ENCODE measurements at regions not wholly inside any gene's neighbourhood (a gene's known extent, or its start where the extent isn't known, plus 50 kb on each side); places are given as distances from the start of the nearest gene placed in this dataset.

DNA sequence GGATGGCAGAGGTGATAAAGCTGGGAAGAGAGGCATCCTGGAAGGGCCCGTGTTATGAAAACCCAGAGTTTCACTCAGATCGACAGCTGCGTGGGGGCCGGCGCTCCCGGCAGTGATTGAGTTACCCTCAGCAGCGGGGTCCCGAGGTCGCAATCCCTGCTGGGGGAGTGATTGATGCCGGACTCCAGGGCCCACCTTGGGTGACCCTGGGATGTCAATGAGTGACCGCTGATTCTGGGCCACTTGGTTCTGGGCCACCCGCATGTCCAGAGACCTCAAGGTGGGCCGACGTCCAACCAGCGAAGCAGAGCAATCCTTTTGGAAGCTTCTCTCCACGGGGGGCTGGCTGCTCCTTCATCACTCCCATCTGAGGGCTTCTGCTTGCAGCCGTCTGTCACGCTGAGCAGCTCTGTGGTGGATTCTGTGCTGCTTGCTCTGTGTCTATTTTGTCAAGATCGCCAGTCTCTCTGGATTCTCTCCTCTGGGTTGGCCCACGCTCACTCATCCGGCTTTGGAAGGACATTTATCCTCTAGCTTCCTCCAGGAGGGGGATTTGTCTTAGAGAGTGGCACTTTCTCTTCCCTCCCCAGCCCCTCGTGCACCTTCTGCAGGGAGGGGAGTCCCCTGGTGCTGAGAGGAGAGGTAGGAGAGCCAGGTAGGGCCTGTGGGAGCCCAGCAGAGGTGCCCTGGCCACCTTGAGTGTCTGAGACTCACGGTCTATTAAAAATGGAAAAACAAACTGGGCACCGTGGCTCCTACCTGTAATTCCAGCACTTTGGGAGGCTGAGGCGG, 110.9 kb upstream of the C1orf174 start:
- no peak for DNase-seq (ENCODE audit: extremely low read depth in 1 of 2, low read depth in 1 of 2)

- no peak for DNase-seq (ENCODE audit: extremely low read depth in 1 of 2, low read depth in 1 of 2)
These were observed 116.5 kb upstream of the C1orf174 start for GRCh38 chr1:4016351-4017130.

- no peak for DNase-seq (ENCODE audit: extremely low read depth in 1 of 2, low read depth in 1 of 2)
These were observed 117.7 kb upstream of the C1orf174 start for GRCh38 chr1:4017636-4018365.

DNA sequence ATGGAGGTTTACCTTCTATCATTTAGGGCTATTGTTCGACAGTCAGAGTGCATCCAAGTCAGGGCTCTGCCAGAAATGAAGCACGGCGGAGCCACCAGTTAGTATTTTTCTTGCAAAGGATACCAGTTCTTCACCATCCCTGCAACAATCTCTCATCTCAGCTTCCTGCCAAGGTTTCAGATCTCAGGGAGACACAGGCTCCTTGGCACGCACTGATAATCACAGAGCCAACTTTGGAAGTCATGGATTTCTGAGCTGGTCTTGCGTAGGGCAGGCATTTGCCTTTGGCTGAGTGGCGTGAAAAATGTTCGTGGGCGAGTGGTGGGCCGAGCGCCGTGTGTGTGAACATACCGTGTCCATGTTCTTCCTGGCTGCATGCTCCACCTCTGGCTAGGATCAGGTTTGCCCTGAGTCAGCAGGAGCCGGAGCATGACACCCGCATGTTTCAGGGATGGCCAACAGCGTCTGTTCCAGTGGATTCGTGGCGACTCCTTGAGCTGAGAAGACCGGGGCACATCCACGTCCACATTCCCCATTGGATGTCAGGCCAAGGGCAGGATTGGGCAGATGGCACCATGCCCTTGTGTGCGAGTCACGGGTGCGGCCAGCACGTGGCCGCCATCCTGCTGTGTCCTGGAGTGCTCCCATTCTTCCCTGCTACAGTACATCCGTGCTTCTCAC, 118.5 kb upstream of the C1orf174 start:
- no peak for DNase-seq (ENCODE audit: extremely low read depth in 1 of 2, low read depth in 1 of 2)

DNA sequence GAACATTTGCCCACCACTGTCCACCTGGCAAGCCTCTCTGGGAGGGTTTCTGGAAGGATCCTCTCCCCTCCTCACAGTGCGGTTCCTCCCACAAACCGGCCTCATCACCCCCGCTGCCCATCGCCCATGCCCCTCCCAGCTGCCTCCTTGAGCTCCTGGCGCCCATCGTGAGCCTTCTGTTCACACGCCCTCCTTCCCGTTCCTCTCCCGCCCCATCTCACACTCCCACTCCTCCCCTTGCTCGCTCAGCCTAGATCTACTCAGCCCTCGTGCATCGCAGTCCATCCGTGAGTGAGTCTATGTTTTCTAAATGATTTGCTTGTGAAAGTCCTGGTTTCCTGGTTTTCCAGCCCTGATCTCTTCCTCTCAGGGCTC, 119.1 kb upstream of the C1orf174 start:
- DNase-seq (ENCODE audit: extremely low read depth in 1 of 2, low read depth in 1 of 2): no peak

DNA sequence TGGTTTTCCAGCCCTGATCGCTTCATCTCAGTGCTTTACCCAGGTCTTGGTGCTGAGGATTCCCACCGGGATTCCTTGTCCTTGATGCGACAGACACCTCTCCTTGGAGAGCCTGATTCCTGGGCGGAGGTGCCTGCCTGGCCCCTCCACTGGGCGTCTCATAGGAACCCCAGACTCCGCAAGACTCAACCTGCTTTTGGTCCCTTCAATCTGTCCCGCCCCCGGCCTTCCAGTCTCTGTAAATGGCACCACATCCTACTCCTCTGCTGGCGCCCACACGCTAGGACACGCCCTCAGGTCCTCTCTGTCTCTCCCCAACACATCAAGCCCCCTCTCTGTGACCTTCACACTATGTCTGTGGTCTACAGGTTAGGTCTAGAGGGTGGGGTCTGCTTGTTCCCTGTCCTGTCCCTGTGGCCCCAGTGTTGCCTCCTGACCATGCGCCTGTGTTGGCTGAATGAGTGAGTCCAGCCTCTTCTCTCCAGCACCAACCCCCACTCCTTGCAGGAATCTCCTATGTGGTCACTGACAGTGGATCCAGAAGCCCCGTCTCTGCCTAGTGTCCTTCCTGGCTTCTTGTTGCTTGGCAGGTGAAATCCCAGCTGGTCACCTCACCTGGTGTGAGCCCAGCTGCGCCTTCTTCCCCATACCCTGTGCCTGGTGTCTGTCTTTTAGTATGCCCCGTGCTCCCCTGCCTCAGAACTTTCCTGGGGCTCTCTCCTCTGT, 119.7 kb upstream of the C1orf174 start:
- DNase-seq (ENCODE audit: extremely low read depth in 1 of 2, low read depth in 1 of 2): no peak

DNA sequence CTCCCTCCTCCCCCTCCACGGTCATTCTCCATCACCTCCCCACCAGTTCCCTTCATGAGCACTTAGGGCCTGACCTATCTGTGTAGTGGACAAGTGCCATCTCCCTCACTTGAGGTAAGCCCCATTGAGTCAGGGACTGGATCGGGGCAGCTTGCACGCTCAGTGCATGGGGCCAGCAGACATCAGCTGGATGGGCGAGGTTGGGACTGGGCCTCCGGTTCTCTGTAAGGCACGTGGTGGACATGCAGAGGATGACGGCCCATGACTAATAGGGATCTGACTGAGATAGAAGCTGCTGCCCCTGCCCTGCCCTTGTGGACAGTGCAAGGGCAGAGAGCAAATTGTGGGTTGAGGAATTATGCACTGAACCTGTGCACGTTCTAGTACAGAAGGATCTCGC, 120.4 kb upstream of the C1orf174 start:
- no peak for DNase-seq (ENCODE audit: extremely low read depth in 1 of 2, low read depth in 1 of 2)

DNA sequence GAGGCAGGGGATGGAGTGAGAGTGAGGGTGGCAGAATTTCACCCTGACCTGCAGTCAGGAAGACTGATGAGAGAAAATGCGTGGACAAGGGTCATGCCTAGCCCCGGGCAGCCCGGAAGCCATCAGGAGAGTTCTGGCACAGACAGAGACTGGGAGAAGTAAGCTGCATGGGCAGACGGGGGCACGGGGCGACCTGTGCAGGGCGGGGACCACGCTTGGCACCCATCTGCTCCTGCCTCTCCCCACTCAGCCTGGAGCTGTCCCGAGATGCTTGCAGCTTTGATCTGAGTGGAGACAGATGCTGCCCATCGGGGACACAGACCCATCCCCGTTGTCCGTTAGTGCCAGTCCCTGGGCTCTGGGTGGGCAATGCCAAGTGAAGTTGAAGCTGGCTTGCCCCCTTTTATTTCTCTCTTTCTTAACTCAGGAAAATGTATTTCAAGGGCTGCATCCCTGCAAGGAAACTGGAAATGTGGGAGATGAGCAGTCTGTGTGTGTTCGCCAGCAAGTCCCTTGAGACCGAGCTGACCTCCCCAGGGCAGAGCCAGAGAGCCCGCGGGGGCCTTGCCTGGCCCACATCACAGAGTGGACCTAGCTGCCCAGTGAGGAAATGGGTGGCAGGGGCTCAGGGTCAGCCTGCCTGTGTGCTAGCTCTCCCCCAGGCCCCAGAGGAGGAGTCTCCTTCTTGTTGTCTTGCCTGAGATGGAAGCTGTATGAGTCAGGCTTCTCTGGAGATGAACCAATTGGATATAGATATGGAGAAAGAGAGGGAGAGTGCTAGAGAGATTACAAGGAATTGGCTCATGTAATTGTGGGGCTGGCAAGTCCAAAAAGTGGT, 121.3 kb upstream of the C1orf174 start:
- no peak for DNase-seq (ENCODE audit: extremely low read depth in 1 of 2, low read depth in 1 of 2)

- DNase-seq (ENCODE audit: extremely low read depth in 1 of 2, low read depth in 1 of 2): no peak
These were observed 121.8 kb upstream of the C1orf174 start for GRCh38 chr1:4021974-4022268.

DNA sequence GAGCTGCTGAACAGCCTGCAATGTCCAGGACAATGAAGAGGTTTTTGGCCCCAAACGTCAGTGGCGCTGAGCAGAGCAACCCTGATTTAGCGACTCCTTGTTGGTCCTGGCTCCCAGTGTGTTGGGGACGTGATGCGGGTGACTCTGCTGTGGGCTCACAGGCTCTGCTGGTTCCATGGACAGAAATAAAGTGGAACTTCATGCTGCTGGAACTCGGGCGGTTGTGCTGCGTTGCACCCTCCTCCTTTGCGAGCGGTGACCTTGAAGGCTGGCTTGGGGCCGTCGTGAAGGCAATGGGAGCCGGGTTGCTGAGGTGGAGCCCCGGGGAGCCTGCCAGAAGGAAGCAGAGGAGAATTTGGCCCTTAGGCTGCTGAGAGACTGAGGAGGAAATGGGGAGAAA, 122.6 kb upstream of the C1orf174 start:
- DNase-seq (ENCODE audit: extremely low read depth in 1 of 2, low read depth in 1 of 2): no peak

DNA sequence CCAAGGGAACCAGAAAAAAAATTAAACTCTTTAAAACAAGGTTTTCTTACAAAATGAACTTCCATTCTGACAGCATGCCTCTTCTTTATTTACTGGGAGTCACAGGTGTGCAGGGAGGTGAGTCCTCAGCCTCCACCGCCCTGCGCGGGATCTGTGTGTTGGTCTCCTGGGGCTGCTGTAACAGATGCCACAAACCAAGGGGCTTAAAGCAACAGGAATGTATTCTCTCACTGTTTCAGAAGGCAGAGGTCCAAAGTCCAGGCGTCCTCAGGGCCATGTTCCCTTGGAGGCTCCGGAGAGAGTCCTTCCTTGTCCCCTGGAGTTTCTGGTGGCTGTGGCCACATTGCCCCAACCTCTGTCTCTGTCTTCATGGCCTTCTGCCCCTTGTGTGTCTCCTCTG, 123.6 kb upstream of the C1orf174 start:
- no peak for DNase-seq (ENCODE audit: extremely low read depth in 1 of 2, low read depth in 1 of 2)

DNA sequence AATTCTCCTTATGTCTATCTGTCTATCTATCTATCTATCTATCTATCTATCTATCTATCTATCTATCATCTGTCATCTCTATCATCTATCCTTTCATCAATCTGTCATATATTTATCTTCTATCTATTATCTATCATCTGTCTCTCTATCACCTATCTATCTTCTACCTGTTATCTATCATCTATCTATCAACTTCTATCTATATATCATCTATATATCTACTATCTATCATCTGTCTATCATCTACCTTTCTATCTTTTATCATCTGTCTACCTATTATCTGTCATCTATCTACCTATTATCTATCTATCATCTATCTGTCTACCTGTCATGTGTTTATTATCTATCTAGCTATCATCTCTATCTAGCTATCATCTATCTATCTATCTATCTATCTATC, 124.7 kb upstream of the C1orf174 start:
- DNase-seq (ENCODE audit: extremely low read depth in 1 of 2, low read depth in 1 of 2): no peak

DNA sequence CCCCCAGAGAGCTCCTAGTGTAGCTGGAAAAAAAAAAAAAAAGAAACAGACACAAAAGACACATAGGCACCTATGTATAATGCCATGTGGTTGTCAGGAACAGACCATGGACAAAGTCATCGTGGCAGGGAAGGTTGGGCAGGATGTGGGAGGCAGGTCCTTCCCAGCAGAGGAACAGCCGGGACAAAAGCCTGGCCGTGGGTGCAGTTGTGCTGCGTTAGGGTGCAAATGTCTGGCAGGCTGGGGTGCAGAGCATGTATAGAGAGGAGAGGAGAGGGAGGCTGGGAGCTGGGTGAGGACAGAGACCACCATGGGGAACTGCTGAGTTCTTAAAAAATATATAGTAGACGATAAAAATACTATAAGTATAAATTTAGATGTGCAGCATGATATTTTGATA, 125.7 kb upstream of the C1orf174 start:
- no peak for DNase-seq (ENCODE audit: extremely low read depth in 1 of 2, low read depth in 1 of 2)

DNA sequence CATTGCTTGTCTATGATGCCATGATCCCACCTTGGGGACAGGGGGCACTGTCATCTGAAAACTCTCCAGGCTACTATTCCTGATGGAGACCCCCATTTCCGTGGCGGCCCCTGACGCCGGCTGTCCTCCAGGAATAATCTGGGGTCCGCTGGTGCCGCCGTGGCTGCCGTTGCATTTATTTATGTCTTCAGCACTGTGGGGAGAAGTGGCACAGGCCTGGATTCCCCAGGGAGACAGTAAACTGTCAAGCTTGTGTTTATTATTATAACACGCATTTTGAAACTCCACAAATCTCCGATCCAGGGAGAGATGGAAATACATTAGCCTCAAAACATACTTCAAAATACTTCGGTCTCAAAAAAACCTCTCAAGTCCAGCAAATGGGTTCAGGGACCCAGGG, 126.9 kb upstream of the C1orf174 start:
- DNase-seq (ENCODE audit: extremely low read depth in 1 of 2, low read depth in 1 of 2): no peak

DNA sequence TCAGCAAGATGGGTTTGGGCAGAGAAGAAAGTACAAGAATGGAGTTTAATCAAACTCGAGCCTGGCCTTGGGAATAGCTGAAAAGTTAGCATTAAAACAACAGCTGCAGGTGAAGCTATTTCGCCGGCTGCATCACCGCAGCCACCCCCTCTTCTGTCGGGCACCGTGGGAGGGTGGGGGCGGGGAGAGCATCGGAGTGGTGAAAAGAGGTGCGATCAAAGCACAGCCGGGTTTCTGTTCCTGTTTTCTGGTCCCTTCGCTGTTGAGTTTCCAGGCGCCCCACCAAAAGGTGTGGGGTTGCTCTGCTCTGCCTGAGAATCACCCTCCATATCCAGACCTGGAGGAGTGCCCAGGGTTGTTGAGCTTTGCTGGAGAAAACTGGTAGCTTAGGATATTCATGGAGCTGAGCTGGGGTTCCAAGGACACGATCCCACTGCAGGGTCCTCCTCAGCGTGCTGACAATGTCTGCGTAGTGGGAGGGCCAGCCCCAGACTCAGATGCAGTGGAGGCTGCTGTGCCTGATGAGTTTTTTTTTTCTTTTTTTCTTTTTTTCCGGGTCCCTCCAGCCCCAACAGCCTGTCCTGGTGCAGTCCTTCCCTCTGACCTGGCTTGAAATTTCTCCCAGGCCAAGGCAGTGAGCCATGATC, 127.5 kb upstream of the C1orf174 start:
- no peak for DNase-seq (ENCODE audit: extremely low read depth in 1 of 2, low read depth in 1 of 2)

DNA sequence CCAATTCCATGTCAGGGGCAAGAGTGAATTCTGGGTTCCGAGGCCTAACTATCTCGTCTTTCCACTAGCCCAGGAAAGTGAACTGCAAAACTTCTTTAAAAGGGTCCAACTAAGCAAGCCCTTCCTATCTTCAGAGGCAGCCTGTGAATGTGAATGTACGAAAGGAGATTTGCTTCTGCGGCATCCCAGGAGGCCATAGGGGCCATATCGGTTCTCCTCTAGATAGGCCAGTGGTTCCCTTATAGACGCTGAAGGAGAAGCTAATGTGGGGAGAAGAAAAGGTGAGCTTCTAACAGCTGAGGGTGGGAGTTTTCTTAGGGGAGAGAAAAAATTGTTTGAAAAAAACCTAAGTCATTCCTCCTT, 128.0 kb upstream of the C1orf174 start:
- DNase-seq (ENCODE audit: extremely low read depth in 1 of 2, low read depth in 1 of 2): no peak

DNA sequence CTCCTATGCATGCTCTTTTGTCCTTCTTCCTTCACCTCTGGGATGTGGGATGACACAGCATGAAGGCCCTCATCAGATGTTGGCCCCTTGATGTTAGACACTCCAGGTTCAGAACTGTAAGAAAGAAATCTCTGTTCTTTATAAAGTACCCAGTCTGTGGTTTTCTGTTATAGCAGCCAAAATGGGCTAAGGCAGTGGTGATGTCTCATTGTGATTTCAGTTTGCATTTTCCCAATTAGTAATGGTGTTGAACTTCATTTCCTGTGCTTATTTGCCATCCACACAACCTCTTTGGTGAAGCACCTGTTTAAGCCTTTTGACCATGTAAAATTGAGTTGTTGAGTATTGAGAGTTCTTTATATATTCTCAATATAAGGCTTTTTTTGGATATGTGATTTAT, 129.3 kb upstream of the C1orf174 start:
- DNase-seq (ENCODE audit: extremely low read depth in 1 of 2, low read depth in 1 of 2): no peak

DNA sequence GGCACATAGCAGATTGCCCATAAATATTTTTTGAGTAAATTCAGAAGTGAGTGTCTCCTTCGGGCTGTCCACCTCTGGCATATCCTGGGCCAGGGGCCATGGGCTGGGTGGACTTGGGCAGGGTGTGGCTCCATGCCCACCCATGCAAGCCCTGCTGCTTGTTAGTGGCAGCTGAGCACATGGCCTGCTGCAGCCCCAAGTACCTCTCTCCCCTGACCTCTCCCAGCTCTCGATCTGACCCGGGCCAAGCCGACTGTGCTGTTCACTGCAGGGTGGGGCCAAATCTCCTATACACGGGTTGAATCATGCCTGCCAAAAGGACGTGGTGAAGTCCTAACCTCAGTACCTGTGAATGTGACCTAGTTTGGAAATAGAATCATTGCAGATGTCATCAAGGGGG, 132.5 kb upstream of the C1orf174 start:
- no peak for DNase-seq (ENCODE audit: extremely low read depth in 1 of 2, low read depth in 1 of 2)

DNA sequence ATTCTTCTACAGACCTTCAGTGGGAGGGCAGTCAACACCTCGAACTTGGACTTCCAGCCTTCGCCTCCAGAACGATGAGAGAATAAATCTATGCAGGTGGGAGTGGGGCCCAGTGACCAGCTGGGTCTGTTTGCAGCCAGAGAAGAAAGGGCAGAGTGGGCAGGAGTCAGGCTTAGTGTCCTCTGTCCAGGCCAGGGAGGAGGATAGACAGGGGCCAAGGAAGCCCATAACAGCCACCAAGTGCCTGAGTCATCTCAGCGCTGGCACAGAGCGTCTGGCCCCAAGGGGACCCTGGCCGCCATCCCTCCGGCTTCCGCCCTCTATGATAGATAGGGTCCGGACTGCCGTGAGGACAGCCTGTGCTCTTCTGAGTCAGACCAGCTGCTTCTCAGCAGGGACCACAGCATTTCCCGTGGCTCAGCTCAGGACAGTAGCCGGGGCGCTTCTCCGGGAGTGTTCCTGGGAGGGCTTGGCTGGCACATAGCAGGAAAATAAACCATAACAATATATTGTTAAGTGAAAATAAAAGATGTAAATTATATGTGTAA, 133.1 kb upstream of the C1orf174 start:
- no peak for DNase-seq (ENCODE audit: extremely low read depth in 1 of 2, low read depth in 1 of 2)

All from stimulated activated CD8-positive, alpha-beta memory T cell treated with anti-CD3 and anti-CD28 coated beads, Interleukin-7, amount 100 ng/mL, for 48 hours (primary cell).